Panc1 (cell line): ENCODE measurements at regions not wholly inside any gene's neighbourhood (a gene's known extent, or its start where the extent isn't known, plus 50 kb on each side); places are given as distances from the start of the nearest gene placed in this dataset.

Source experiments
- ATAC-seq: fragments of 200-7000 bp; cut with Tn5 transposase; 2 replicates; pipeline ENCODE4 v1.9.1; 2020; ENCODE audit warnings: mild to moderate bottlenecking, moderate library complexity
- BruUV-seq: library from RNA; stranded (reverse); fragments of 400-500 nt; replicated peaks from 2 replicates; lab custom pipeline; 2021; lab: Mats Ljungman, UMichigan
- CTCF ChIA-PET: fragments of 300-600 bp; sonication (Branson Sonifier 250); formaldehyde crosslinking; loops from one replicate; lab custom pipeline; 2022; ENCODE audit warnings: antibody characterized with exemption; lab: Charles Lee
- POLR2A ChIA-PET: fragments of 300-600 bp; sonication (Branson Sonifier 250); formaldehyde crosslinking; loops from one replicate; lab custom pipeline; 2022; ENCODE audit warnings: antibody characterized with exemption; lab: Charles Lee
- DNase-seq: peaks from one replicate; pipeline ENCODE4 v3.0.0-alpha.2; 2010; ENCODE audit warnings: low read depth, low spot score
- H3K27ac ChIP-seq: 2 replicates; pipeline ENCODE4 v1.5.1; 2011; ENCODE audit warnings: mild to moderate bottlenecking, low read length, inconsistent platforms
- H3K27me3 ChIP-seq: fragments of 200-500 bp; sonication (Bioruptor generic); 2 replicates; pipeline ENCODE4 v1.6.0; 2014; ENCODE audit warnings: low read length, inconsistent platforms; ENCODE audit not compliant: control insufficient read depth, insufficient read depth
- H3K36me3 ChIP-seq: fragments of 200-500 bp; sonication (Bioruptor generic); 2 replicates; pipeline ENCODE4 v1.5.1; 2014; ENCODE audit warnings: inconsistent platforms, mild to moderate bottlenecking, low read length, moderate library complexity; ENCODE audit not compliant: control insufficient read depth, insufficient read depth
- H3K4me1 ChIP-seq: 2 replicates; pipeline ENCODE4 v1.5.1; 2011; ENCODE audit warnings: inconsistent platforms, mild to moderate bottlenecking, low read length, moderate library complexity; ENCODE audit not compliant: control insufficient read depth, insufficient read depth
- H3K4me3 ChIP-seq, 2 experiments: 2 replicates each; pipeline ENCODE4 v1.5.1; 2011 to 2012; ENCODE audit warnings: low read depth in 2 of 2, low read length in 2 of 2, mild to moderate bottlenecking in 2 of 2, inconsistent platforms in 1 of 2, moderate library complexity in 1 of 2
- H3K9me3 ChIP-seq: fragments of 200-500 bp; sonication (Bioruptor generic); 2 replicates; pipeline ENCODE4 v1.5.1; 2014; ENCODE audit warnings: low read depth, mild to moderate bottlenecking, inconsistent platforms, low read length, moderate library complexity; ENCODE audit not compliant: control insufficient read depth, insufficient read depth
- CTCF ChIP-seq: fragments of 450-650 bp; IDR thresholded peaks from 2 replicates; pipeline ENCODE4 v1.5.1; 2017; ENCODE audit warnings: mild to moderate bottlenecking
- POLR2AphosphoS5 ChIP-seq: IDR thresholded peaks from 2 replicates; pipeline ENCODE4 v1.6.1; 2012; ENCODE audit warnings: mild to moderate bottlenecking, low read depth, low read length, moderate library complexity
- SIN3A ChIP-seq: IDR thresholded peaks from 2 replicates; pipeline ENCODE4 v1.6.1; 2012; ENCODE audit warnings: low read depth, mild to moderate bottlenecking, low read length, moderate library complexity, borderline replicate concordance; ENCODE audit not compliant: insufficient read depth
- TCF7L2 ChIP-seq: IDR thresholded peaks from 2 replicates; pipeline ENCODE4 v1.6.1; 2011; ENCODE audit warnings: mild to moderate bottlenecking, low read depth, low read length, inconsistent platforms
- in situ Hi-C: cut with HindIII; loops from 2 replicates; pipeline ENCODE4 v1.10.0; 2016; ENCODE audit warnings: low sequenced_read_pairs, low pct_unique_long_range_greater_than_20kb
- intact Hi-C: fragments of 100-400 bp; cut with micrococcal nuclease; formaldehyde crosslinking; loops from one replicate; pipeline ENCODE4 v1.10.0; 2022; ENCODE audit not compliant: unreplicated experiment
- TF ChIP-seq, protein P1 (sequence below), 2 experiments: IDR thresholded peaks; 2 replicates each; pipeline ENCODE4 v1.6.1; 2011 to 2012; ENCODE audit warnings: low read depth in 2 of 2, control low read depth in 1 of 2, low read length in 1 of 2, mild to moderate bottlenecking in 1 of 2, moderate library complexity in 1 of 2; ENCODE audit not compliant: insufficient read depth in 1 of 2

- no peaks in the 10 kb centered on the region for H3K4me1 ChIP-seq
- H3K4me3 ChIP-seq, result no peak overlapping the region
- POLR2A ChIA-PET, result no interaction called here
- intact Hi-C loops (no loop called here), in situ Hi-C loops (no loop called here)
- CTCF ChIA-PET, result no interaction called here
- no TSS peak for BruUV-seq
- ATAC-seq (no peak), DNase-seq (no peak)
- no peak overlapping the region for H3K27ac ChIP-seq
- no peaks in the 10 kb centered on the region for H3K36me3 ChIP-seq
- H3K27me3 ChIP-seq, result no peaks in the 10 kb centered on the region
- TF ChIP-seq CTCF, result no peak
- H3K9me3 ChIP-seq, result peaks cover 3% of the 10 kb centered on the region; the same call in 1 of the 2 replicates
These were observed 126.8 kb downstream of the MTRR start for GRCh38 chr5:7995688-7996294.

DNA sequence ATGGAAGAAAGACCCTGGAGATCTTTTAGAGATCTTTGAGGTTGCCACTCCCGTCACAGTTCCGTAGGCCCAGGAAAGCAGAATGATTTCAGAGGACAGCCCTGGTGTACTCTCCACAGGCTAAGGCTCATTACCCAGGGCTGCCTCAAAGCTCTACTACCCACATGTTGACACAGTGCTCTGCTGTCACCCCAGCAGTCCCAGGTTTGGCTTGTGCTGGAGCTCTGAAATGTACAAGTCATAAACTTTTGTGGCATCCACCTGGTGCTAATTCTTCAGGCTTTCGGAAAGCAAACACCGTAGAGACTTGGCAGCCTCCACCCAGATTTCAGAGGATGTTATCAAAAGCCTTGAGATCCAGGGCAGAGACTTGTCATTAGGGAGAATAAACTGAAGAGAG, 136.5 kb downstream of the MTRR start:
- TF ChIP-seq TCF7L2 (no peak), POLR2AphosphoS5 (no peak), SIN3A (no peak), CTCF (no peak)
- TF ChIP-seq, protein P1, sequence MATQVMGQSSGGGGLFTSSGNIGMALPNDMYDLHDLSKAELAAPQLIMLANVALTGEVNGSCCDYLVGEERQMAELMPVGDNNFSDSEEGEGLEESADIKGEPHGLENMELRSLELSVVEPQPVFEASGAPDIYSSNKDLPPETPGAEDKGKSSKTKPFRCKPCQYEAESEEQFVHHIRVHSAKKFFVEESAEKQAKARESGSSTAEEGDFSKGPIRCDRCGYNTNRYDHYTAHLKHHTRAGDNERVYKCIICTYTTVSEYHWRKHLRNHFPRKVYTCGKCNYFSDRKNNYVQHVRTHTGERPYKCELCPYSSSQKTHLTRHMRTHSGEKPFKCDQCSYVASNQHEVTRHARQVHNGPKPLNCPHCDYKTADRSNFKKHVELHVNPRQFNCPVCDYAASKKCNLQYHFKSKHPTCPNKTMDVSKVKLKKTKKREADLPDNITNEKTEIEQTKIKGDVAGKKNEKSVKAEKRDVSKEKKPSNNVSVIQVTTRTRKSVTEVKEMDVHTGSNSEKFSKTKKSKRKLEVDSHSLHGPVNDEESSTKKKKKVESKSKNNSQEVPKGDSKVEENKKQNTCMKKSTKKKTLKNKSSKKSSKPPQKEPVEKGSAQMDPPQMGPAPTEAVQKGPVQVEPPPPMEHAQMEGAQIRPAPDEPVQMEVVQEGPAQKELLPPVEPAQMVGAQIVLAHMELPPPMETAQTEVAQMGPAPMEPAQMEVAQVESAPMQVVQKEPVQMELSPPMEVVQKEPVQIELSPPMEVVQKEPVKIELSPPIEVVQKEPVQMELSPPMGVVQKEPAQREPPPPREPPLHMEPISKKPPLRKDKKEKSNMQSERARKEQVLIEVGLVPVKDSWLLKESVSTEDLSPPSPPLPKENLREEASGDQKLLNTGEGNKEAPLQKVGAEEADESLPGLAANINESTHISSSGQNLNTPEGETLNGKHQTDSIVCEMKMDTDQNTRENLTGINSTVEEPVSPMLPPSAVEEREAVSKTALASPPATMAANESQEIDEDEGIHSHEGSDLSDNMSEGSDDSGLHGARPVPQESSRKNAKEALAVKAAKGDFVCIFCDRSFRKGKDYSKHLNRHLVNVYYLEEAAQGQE (IDR thresholded peaks at IDR 0.05; ENCODE audit: insufficient read depth in 1 of 2, low read depth in 2 of 2, low read length in 1 of 2), result no peak

More for the DNA sequence above, 136.5 kb downstream of the MTRR start:
- in situ Hi-C loops (no loop called here), intact Hi-C loops (no loop called here)
- ChIA-PET POLR2A (no interaction called here), CTCF (no interaction called here)
- no TSS peak for BruUV-seq
- H3K27ac ChIP-seq, result no peak overlapping the region
- no peak for ATAC-seq
- H3K4me1 ChIP-seq, result no peaks in the 10 kb centered on the region
- H3K36me3 ChIP-seq, result no peaks in the 10 kb centered on the region
- no peaks in the 10 kb centered on the region for H3K9me3 ChIP-seq
- DNase-seq, result no peak
- no peaks in the 10 kb centered on the region for H3K27me3 ChIP-seq
- H3K4me3 ChIP-seq, result no peak overlapping the region
